ENCODE measurements at regions not wholly inside any gene's neighbourhood (a gene's known extent, or its start where the extent isn't known, plus 50 kb on each side); places are given as distances from the start of the nearest gene placed in this dataset.

DNA sequence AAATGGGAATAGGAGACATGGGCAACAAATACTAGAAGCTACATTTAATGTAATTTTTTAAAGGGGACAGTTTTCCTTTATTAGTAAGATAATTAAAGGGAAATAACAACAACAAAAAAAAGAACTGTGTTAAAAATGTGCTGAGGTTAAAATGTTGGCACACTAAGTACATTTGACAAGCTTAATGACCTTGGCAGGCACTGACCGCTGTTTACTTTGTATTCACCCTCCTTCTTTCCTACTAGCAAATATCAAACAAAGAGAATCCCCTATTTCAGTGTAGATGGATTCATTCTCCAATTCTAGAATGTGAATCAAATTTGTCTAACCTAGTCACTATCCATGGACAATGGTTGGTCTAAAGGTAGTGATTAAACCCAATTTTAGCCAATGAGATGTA lies 77.5 kb upstream of the TOMM7 start:
- no peaks in the 10 kb centered on the region for H3K4me1 ChIP-seq (ENCODE audit: control insufficient read depth, insufficient read depth, low read length)
- H3K4me3 ChIP-seq (ENCODE audit: low read depth in 2 of 2, low read length in 2 of 2): no peak overlapping the region
- H3K27ac ChIP-seq (ENCODE audit: low read length): no peak overlapping the region
- H3K36me3 ChIP-seq (ENCODE audit: control insufficient read depth, insufficient read depth, low read length): no peaks in the 10 kb centered on the region
- no peak for ATAC-seq
- no peaks in the 10 kb centered on the region for H3K27me3 ChIP-seq (ENCODE audit: control insufficient read depth, insufficient read depth, low read length)
- DNase-seq (ENCODE audit: low read depth, low spot score): no peak
- intact Hi-C loops (cut with micrococcal nuclease; ENCODE audit: unreplicated experiment): no loop called here
- POLR2A ChIA-PET: no interaction called here
- TF ChIP-seq REST (IDR thresholded peaks at IDR 0.05; ENCODE audit: insufficient read depth in 1 of 2, low read depth in 2 of 2, low read length in 1 of 2) (no peak), TCF7L2 (IDR thresholded peaks at IDR 0.05; ENCODE audit: low read depth, low read length) (no peak), POLR2AphosphoS5 (IDR thresholded peaks at IDR 0.05; ENCODE audit: low read depth, low read length) (no peak), SIN3A (IDR thresholded peaks at IDR 0.05; ENCODE audit: borderline replicate concordance, insufficient read depth, low read depth, low read length) (no peak)
- TF ChIP-seq, protein P1, sequence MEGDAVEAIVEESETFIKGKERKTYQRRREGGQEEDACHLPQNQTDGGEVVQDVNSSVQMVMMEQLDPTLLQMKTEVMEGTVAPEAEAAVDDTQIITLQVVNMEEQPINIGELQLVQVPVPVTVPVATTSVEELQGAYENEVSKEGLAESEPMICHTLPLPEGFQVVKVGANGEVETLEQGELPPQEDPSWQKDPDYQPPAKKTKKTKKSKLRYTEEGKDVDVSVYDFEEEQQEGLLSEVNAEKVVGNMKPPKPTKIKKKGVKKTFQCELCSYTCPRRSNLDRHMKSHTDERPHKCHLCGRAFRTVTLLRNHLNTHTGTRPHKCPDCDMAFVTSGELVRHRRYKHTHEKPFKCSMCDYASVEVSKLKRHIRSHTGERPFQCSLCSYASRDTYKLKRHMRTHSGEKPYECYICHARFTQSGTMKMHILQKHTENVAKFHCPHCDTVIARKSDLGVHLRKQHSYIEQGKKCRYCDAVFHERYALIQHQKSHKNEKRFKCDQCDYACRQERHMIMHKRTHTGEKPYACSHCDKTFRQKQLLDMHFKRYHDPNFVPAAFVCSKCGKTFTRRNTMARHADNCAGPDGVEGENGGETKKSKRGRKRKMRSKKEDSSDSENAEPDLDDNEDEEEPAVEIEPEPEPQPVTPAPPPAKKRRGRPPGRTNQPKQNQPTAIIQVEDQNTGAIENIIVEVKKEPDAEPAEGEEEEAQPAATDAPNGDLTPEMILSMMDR (IDR thresholded peaks at IDR 0.05): no peak
- CTCF ChIA-PET: no interaction called here
- BruUV-seq (replicated peaks): no TSS peak
- in situ Hi-C loops (cut with HindIII; ENCODE audit: low pct_unique_long_range_greater_than_20kb, low sequenced_read_pairs): no loop called here
- H3K9me3 ChIP-seq (ENCODE audit: control insufficient read depth, insufficient read depth, low read depth, low read length): no peaks in the 10 kb centered on the region

DNA sequence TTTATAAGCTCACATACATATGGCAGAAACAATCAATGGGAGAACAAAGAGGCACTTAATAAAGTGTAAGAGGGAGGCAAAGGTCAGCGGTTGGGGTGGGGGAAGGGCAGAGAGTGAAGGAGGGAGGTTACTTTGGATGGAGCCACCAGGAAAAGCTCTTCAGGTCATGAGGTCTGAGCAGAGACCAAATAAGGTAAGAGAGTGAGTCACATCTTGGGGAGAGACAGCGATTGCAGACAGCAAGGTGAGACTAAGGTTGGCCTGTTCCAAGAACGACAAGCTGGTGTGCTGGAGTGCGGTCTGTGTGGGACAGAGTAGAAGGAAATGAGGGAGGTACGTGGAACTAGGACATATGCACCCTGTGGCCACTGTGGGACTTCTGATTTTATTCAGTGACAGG lies 74.3 kb upstream of the TOMM7 start:
- BruUV-seq (replicated peaks): no TSS peak
- ATAC-seq: no peak
- POLR2A ChIA-PET: no interaction called here
- no peak overlapping the region for H3K27ac ChIP-seq (ENCODE audit: low read length)
- intact Hi-C loops (cut with micrococcal nuclease; ENCODE audit: unreplicated experiment) (no loop called here), in situ Hi-C loops (cut with HindIII; ENCODE audit: low pct_unique_long_range_greater_than_20kb, low sequenced_read_pairs) (no loop called here)
- no peaks in the 10 kb centered on the region for H3K4me1 ChIP-seq (ENCODE audit: control insufficient read depth, insufficient read depth, low read length)
- no peak for TF ChIP-seq POLR2AphosphoS5 (IDR thresholded peaks at IDR 0.05; ENCODE audit: low read depth, low read length)
- TF ChIP-seq SIN3A (IDR thresholded peaks at IDR 0.05; ENCODE audit: borderline replicate concordance, insufficient read depth, low read depth, low read length): no peak
- TF ChIP-seq REST (IDR thresholded peaks at IDR 0.05; ENCODE audit: insufficient read depth in 1 of 2, low read depth in 2 of 2, low read length in 1 of 2): no peak
- TF ChIP-seq TCF7L2 (IDR thresholded peaks at IDR 0.05; ENCODE audit: low read depth, low read length): no peak
- TF ChIP-seq, protein P1 (IDR thresholded peaks at IDR 0.05): no peak
- no peak overlapping the region for H3K4me3 ChIP-seq (ENCODE audit: low read depth in 2 of 2, low read length in 2 of 2)
- no peaks in the 10 kb centered on the region for H3K9me3 ChIP-seq (ENCODE audit: control insufficient read depth, insufficient read depth, low read depth, low read length)
- no peaks in the 10 kb centered on the region; the same call in 1 of the 2 replicates for H3K27me3 ChIP-seq (ENCODE audit: control insufficient read depth, insufficient read depth, low read length)
- DNase-seq (ENCODE audit: low read depth, low spot score): no peak
- no peaks in the 10 kb centered on the region for H3K36me3 ChIP-seq (ENCODE audit: control insufficient read depth, insufficient read depth, low read length)
- CTCF ChIA-PET: no interaction called here

Measured in Panc1 (cell line).